GM23338 (cell line): ENCODE measurements at regions not wholly inside any gene's neighbourhood (a gene's known extent, or its start where the extent isn't known, plus 50 kb on each side); places are given as distances from the start of the nearest gene placed in this dataset.

ENCODE experiments used
- ATAC-seq: fragments of 200-7000 bp; cut with Tn5 transposase; 3 replicates; pipeline ENCODE4 v1.9.1; 2020
- DNase-seq: peaks from one replicate; pipeline ENCODE4 v3.0.0-alpha.2; 2015; ENCODE audit warnings: low spot score
- H2AFZ ChIP-seq: fragments of 200-600 bp; sonication (generic); 2 replicates; pipeline ENCODE4 v1.8.0; 2016; ENCODE audit warnings: antibody characterized with exemption, mild to moderate bottlenecking, moderate library complexity
- H3F3A ChIP-seq: fragments of 200-600 bp; sonication (generic); replicated peaks from 2 replicates; pipeline ENCODE4 v1.8.0; 2017; ENCODE audit warnings: antibody characterized with exemption, mixed run types, low read depth
- H3K27ac ChIP-seq: fragments of 200-600 bp; sonication (generic); 2 replicates; pipeline ENCODE4 v1.6.1; 2016; ENCODE audit warnings: low read depth
- H3K27me3 ChIP-seq: fragments of 200-600 bp; sonication (generic); 2 replicates; pipeline ENCODE4 v1.8.0; 2016; ENCODE audit warnings: mild to moderate bottlenecking, mixed run types, moderate library complexity; ENCODE audit not compliant: insufficient read depth
- H3K36me3 ChIP-seq: fragments of 200-600 bp; sonication (generic); 2 replicates; pipeline ENCODE4 v1.8.0; 2016; ENCODE audit warnings: mild to moderate bottlenecking; ENCODE audit not compliant: insufficient read depth
- H3K4me1 ChIP-seq: fragments of 200-600 bp; sonication (generic); 2 replicates; pipeline ENCODE4 v1.8.0; 2016; ENCODE audit warnings: mild to moderate bottlenecking, moderate library complexity; ENCODE audit not compliant: insufficient read depth
- H3K4me2 ChIP-seq: fragments of 200-600 bp; sonication (generic); 2 replicates; pipeline ENCODE4 v1.7.1; 2017; ENCODE audit warnings: mixed run types
- H3K4me3 ChIP-seq: fragments of 200-600 bp; sonication (generic); 2 replicates; pipeline ENCODE4 v1.6.1; 2016; ENCODE audit warnings: mixed run types
- H3K79me2 ChIP-seq: fragments of 200-600 bp; sonication (generic); replicated peaks from 2 replicates; pipeline ENCODE4 v1.8.0; 2017; ENCODE audit warnings: mild to moderate bottlenecking; ENCODE audit not compliant: insufficient read depth
- H3K9me2 ChIP-seq: fragments of 200-600 bp; sonication (generic); 2 replicates; pipeline ENCODE4 v1.8.0; 2017; ENCODE audit not compliant: insufficient read depth
- H4K20me1 ChIP-seq: fragments of 200-600 bp; sonication (generic); replicated peaks from 2 replicates; pipeline ENCODE4 v1.8.0; 2017; ENCODE audit warnings: mild to moderate bottlenecking; ENCODE audit not compliant: insufficient read depth
- H3K27ac Mint-ChIP-seq: 2 replicates; pipeline ENCODE4 v1.8.0; 2020; ENCODE audit warnings: inconsistent platforms, mild to moderate bottlenecking, moderate library complexity, mixed read lengths
- H3K27me3 Mint-ChIP-seq: 3 replicates; pipeline ENCODE4 v1.8.0; 2022; ENCODE audit warnings: low read depth, mild to moderate bottlenecking, moderate library complexity, mixed read lengths, inconsistent platforms; ENCODE audit not compliant: insufficient read depth, poor library complexity
- H3K36me3 Mint-ChIP-seq: 3 replicates; pipeline ENCODE4 v1.8.0; 2021; ENCODE audit warnings: low read depth, mild to moderate bottlenecking, inconsistent platforms, moderate library complexity, mixed read lengths
- H3K4me1 Mint-ChIP-seq: 3 replicates; pipeline ENCODE4 v1.8.0; 2020; ENCODE audit warnings: mild to moderate bottlenecking, inconsistent platforms, mixed read lengths
- H3K4me3 Mint-ChIP-seq: 3 replicates; pipeline ENCODE4 v1.8.0; 2021; ENCODE audit warnings: moderate library complexity, mild to moderate bottlenecking, inconsistent platforms, mixed read lengths
- H3K9me3 Mint-ChIP-seq: 3 replicates; pipeline ENCODE4 v1.8.0; 2020; ENCODE audit warnings: moderate library complexity, mild to moderate bottlenecking, inconsistent platforms, mixed read lengths
- EZH2 ChIP-seq: fragments of 200-600 bp; sonication (generic); IDR thresholded peaks from one replicate; pipeline ENCODE4 v1.8.0; 2017; ENCODE audit warnings: antibody characterized with exemption, mild to moderate bottlenecking, low read depth; ENCODE audit not compliant: unreplicated experiment
- POLR2AphosphoS5 ChIP-seq: IDR thresholded peaks from 2 replicates; pipeline ENCODE4 v1.6.1; 2016; ENCODE audit warnings: antibody characterized with exemption, low read depth
- STAT1 ChIP-seq: IDR thresholded peaks from one replicate; pipeline ENCODE4 v1.6.1; 2016; ENCODE audit warnings: antibody characterized with exemption; ENCODE audit not compliant: unreplicated experiment
- ZNF331 ChIP-seq: fragments of 250-450 bp; sonication (Bioruptor Pico); IDR thresholded peaks from 2 replicates; pipeline ENCODE4 v1.5.0; 2020; ENCODE audit warnings: low read depth, mild to moderate bottlenecking, moderate library complexity
- TF ChIP-seq, protein P1 (sequence below): fragments of 250-450 bp; sonication (Bioruptor Pico); IDR thresholded peaks from 2 replicates; pipeline ENCODE4 v1.5.0; 2020; ENCODE audit warnings: mild to moderate bottlenecking, moderate library complexity
- TF ChIP-seq, protein P2 (sequence below): IDR thresholded peaks from one replicate; pipeline ENCODE4 v1.6.1; 2018; ENCODE audit warnings: antibody characterized with exemption; ENCODE audit not compliant: unreplicated experiment
- TF ChIP-seq, protein P3 (sequence below), 2 experiments: fragments of 200-600 bp in 1 of 2; sonication (generic) in 1 of 2; conservative IDR thresholded peaks; 2 replicates each; pipeline versions ENCODE4 v1.5.1 to v1.6.1; 2016 to 2017; ENCODE audit warnings: antibody characterized with exemption in 2 of 2, low read depth in 2 of 2, mild to moderate bottlenecking in 2 of 2, moderate library complexity in 1 of 2

DNA sequence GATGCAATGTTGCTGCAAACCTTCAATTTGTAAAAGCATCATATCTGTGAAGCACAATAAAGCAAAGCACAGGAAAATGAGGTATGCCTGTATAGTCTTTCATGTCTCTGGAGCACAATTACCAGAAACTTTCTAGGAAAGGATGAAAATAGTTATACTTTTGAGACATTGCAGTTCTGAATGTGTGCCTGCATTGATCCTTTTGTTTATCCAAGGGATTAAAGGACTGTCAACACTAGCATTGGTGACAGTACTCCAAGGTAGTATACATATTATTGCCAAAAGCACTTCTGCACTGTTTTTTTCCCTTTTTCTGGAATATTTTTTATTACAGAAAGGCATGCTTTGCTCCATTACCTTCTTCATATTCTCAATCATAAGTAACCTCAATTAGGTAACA lies 476.0 kb downstream of the GABRG1 start:
- Histone ChIP-seq H3K9me2 (no peaks in the 10 kb centered on the region), H3K4me1 (no peaks in the 10 kb centered on the region), H3K27me3 (no peaks in the 10 kb centered on the region), H3K4me3 (no peak overlapping the region), H3K27ac (no peak overlapping the region), H3F3A (no peaks in the 10 kb centered on the region), H3K79me2 (no peaks in the 10 kb centered on the region), H3K36me3 (no peaks in the 10 kb centered on the region), H2AFZ (no peak overlapping the region), H4K20me1 (no peaks in the 10 kb centered on the region), H3K4me2 (no peak overlapping the region)
- TF ChIP-seq EZH2 (no peak), STAT1 (no peak), ZNF331 (no peak), POLR2AphosphoS5 (no peak)
- TF ChIP-seq, protein P1, sequence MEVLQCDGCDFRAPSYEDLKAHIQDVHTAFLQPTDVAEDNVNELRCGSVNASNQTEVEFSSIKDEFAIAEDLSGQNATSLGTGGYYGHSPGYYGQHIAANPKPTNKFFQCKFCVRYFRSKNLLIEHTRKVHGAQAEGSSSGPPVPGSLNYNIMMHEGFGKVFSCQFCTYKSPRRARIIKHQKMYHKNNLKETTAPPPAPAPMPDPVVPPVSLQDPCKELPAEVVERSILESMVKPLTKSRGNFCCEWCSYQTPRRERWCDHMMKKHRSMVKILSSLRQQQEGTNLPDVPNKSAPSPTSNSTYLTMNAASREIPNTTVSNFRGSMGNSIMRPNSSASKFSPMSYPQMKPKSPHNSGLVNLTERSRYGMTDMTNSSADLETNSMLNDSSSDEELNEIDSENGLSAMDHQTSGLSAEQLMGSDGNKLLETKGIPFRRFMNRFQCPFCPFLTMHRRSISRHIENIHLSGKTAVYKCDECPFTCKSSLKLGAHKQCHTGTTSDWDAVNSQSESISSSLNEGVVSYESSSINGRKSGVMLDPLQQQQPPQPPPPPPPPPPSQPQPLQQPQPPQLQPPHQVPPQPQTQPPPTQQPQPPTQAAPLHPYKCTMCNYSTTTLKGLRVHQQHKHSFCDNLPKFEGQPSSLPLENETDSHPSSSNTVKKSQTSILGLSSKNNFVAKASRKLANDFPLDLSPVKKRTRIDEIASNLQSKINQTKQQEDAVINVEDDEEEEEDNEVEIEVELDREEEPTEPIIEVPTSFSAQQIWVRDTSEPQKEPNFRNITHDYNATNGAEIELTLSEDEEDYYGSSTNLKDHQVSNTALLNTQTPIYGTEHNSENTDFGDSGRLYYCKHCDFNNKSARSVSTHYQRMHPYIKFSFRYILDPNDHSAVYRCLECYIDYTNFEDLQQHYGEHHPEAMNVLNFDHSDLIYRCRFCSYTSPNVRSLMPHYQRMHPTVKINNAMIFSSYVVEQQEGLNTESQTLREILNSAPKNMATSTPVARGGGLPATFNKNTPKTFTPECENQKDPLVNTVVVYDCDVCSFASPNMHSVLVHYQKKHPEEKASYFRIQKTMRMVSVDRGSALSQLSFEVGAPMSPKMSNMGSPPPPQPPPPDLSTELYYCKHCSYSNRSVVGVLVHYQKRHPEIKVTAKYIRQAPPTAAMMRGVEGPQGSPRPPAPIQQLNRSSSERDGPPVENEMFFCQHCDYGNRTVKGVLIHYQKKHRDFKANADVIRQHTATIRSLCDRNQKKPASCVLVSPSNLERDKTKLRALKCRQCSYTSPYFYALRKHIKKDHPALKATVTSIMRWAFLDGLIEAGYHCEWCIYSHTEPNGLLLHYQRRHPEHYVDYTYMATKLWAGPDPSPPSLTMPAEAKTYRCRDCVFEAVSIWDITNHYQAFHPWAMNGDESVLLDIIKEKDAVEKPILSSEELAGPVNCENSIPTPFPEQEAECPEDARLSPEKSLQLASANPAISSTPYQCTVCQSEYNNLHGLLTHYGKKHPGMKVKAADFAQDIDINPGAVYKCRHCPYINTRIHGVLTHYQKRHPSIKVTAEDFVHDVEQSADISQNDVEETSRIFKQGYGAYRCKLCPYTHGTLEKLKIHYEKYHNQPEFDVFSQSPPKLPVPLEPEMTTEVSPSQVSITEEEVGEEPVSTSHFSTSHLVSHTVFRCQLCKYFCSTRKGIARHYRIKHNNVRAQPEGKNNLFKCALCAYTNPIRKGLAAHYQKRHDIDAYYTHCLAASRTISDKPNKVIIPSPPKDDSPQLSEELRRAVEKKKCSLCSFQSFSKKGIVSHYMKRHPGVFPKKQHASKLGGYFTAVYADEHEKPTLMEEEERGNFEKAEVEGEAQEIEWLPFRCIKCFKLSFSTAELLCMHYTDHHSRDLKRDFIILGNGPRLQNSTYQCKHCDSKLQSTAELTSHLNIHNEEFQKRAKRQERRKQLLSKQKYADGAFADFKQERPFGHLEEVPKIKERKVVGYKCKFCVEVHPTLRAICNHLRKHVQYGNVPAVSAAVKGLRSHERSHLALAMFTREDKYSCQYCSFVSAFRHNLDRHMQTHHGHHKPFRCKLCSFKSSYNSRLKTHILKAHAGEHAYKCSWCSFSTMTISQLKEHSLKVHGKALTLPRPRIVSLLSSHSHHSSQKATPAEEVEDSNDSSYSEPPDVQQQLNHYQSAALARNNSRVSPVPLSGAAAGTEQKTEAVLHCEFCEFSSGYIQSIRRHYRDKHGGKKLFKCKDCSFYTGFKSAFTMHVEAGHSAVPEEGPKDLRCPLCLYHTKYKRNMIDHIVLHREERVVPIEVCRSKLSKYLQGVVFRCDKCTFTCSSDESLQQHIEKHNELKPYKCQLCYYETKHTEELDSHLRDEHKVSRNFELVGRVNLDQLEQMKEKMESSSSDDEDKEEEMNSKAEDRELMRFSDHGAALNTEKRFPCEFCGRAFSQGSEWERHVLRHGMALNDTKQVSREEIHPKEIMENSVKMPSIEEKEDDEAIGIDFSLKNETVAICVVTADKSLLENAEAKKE (CRISPR knock-in tag), result no peak
- TF ChIP-seq, protein P2, sequence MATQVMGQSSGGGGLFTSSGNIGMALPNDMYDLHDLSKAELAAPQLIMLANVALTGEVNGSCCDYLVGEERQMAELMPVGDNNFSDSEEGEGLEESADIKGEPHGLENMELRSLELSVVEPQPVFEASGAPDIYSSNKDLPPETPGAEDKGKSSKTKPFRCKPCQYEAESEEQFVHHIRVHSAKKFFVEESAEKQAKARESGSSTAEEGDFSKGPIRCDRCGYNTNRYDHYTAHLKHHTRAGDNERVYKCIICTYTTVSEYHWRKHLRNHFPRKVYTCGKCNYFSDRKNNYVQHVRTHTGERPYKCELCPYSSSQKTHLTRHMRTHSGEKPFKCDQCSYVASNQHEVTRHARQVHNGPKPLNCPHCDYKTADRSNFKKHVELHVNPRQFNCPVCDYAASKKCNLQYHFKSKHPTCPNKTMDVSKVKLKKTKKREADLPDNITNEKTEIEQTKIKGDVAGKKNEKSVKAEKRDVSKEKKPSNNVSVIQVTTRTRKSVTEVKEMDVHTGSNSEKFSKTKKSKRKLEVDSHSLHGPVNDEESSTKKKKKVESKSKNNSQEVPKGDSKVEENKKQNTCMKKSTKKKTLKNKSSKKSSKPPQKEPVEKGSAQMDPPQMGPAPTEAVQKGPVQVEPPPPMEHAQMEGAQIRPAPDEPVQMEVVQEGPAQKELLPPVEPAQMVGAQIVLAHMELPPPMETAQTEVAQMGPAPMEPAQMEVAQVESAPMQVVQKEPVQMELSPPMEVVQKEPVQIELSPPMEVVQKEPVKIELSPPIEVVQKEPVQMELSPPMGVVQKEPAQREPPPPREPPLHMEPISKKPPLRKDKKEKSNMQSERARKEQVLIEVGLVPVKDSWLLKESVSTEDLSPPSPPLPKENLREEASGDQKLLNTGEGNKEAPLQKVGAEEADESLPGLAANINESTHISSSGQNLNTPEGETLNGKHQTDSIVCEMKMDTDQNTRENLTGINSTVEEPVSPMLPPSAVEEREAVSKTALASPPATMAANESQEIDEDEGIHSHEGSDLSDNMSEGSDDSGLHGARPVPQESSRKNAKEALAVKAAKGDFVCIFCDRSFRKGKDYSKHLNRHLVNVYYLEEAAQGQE, result no peak
- TF ChIP-seq, protein P3, sequence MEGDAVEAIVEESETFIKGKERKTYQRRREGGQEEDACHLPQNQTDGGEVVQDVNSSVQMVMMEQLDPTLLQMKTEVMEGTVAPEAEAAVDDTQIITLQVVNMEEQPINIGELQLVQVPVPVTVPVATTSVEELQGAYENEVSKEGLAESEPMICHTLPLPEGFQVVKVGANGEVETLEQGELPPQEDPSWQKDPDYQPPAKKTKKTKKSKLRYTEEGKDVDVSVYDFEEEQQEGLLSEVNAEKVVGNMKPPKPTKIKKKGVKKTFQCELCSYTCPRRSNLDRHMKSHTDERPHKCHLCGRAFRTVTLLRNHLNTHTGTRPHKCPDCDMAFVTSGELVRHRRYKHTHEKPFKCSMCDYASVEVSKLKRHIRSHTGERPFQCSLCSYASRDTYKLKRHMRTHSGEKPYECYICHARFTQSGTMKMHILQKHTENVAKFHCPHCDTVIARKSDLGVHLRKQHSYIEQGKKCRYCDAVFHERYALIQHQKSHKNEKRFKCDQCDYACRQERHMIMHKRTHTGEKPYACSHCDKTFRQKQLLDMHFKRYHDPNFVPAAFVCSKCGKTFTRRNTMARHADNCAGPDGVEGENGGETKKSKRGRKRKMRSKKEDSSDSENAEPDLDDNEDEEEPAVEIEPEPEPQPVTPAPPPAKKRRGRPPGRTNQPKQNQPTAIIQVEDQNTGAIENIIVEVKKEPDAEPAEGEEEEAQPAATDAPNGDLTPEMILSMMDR (conservative IDR thresholded peaks at IDR 0.05; ENCODE audit: low read depth in 2 of 2), result no peak
- Mint-ChIP-seq H3K9me3 (peaks cover 62% of the 10 kb centered on the region), H3K27ac (no peak overlapping the region), H3K4me3 (no peak overlapping the region), H3K36me3 (peaks cover 6% of the 10 kb centered on the region; the same call in 2 of the 3 replicates), H3K4me1 (no peaks in the 10 kb centered on the region), H3K27me3 (no peaks in the 10 kb centered on the region)
- ATAC-seq (no peak), DNase-seq (no peak)
